HepG2 (cell line): ENCODE measurements at regions not wholly inside any gene's neighbourhood (a gene's known extent, or its start where the extent isn't known, plus 50 kb on each side); places are given as distances from the start of the nearest gene placed in this dataset.
A peak's percentile ranks its signal among the peaks of the same experiment; 100 is the strongest.

Experiments used
- ATAC-seq: fragments of 200-7000 bp; cut with Tn5 transposase; 3 replicates; pipeline ENCODE4 v1.9.1; 2020; ENCODE audit warnings: mild to moderate bottlenecking, moderate library complexity
- BruUV-seq: library from RNA; stranded (reverse); fragments of 400-500 nt; replicated peaks from 2 replicates; lab custom pipeline; 2021; lab: Mats Ljungman, UMichigan
- CTCF ChIA-PET: fragments of 300-600 bp; formaldehyde crosslinking; extraction: SDS; loops from one replicate; lab custom pipeline; 2021; ENCODE audit warnings: low total read pairs, inconsistent platforms, low intra/inter-chr PET ratio; lab: Yijun Ruan, JAX
- POLR2A ChIA-PET: fragments of 350-600 bp; sonication (Branson Sonifier 250); formaldehyde crosslinking; loops from one replicate; lab custom pipeline; 2020; ENCODE audit warnings: antibody characterized with exemption, inconsistent platforms; lab: Yijun Ruan, JAX
- DNase-seq: peaks from one replicate; pipeline ENCODE4 v3.0.0-alpha.2; 2015; ENCODE audit warnings: low spot score
- FAIRE-seq: peaks from 3 replicates; lab custom pipeline; 2011; peaks lifted over from hg19 to GRCh38; lab: Jason Lieb, UNC
- H2AFZ ChIP-seq: one replicate; pipeline ENCODE4 v1.6.1; 2011; ENCODE audit warnings: low read length, inconsistent platforms
- H3K27ac ChIP-seq: fragments of 300-600 bp; 3 replicates; pipeline ENCODE4 v1.8.0; 2011; ENCODE audit warnings: mixed run types, mild to moderate bottlenecking, mixed read lengths, low read length, inconsistent platforms; ENCODE audit not compliant: insufficient read depth; ENCODE audit errors: extremely low read length
- H3K27me3 ChIP-seq, 2 experiments: fragments of 200-600 bp in 1 of 2; 2 replicates in 1 of 2; 3 replicates in 1 of 2; pipeline versions ENCODE4 v1.6.0 to v1.8.0; 2011; ENCODE audit warnings: low read length in 2 of 2, mild to moderate bottlenecking in 2 of 2, moderate library complexity in 2 of 2, inconsistent platforms in 1 of 2; ENCODE audit not compliant: insufficient read depth in 2 of 2, control insufficient read depth in 1 of 2
- H3K36me3 ChIP-seq, 2 experiments: fragments of 200-600 bp in 1 of 2; replicated peaks in 1 of 2; 2 replicates in 1 of 2; 3 replicates in 1 of 2; pipeline versions ENCODE4 v1.5.1 to v1.8.0; 2011; ENCODE audit warnings: low read length in 2 of 2, inconsistent platforms in 1 of 2; ENCODE audit not compliant: insufficient read depth in 2 of 2, control insufficient read depth in 1 of 2
- H3K4me1 ChIP-seq: 2 replicates; pipeline ENCODE4 v1.5.1; 2012; ENCODE audit warnings: low read length, inconsistent platforms; ENCODE audit not compliant: insufficient read depth
- H3K4me2 ChIP-seq: 2 replicates; pipeline ENCODE4 v1.6.0; 2011; ENCODE audit warnings: low read depth, low read length, inconsistent platforms
- H3K4me3 ChIP-seq, 3 experiments: fragments of 200-600 bp in 1 of 3; sonication (generic), shearing (Covaris generic) in 1 of 3; replicated peaks in 1 of 3; 2 replicates each; pipeline ENCODE4 v1.5.1; 2011 to 2016; ENCODE audit warnings: low read length in 3 of 3, inconsistent platforms in 2 of 3, low read depth in 2 of 3, mild to moderate bottlenecking in 2 of 3, control low read depth in 1 of 3, mixed read lengths in 1 of 3; ENCODE audit not compliant: insufficient read depth in 1 of 3
- H3K79me2 ChIP-seq: one replicate; pipeline ENCODE4 v1.6.1; 2011; ENCODE audit warnings: low read length, inconsistent platforms; ENCODE audit not compliant: insufficient read depth
- H3K9ac ChIP-seq: 2 replicates; pipeline ENCODE4 v1.6.0; 2011; ENCODE audit warnings: mild to moderate bottlenecking, low read depth, low read length, inconsistent platforms; ENCODE audit not compliant: insufficient read depth
- H3K9me3 ChIP-seq: 2 replicates; pipeline ENCODE4 v1.5.1; 2012; ENCODE audit warnings: mild to moderate bottlenecking, low read length
- H4K20me1 ChIP-seq: 2 replicates; pipeline ENCODE4 v1.6.0; 2011; ENCODE audit warnings: inconsistent platforms, mild to moderate bottlenecking, low read length, moderate library complexity; ENCODE audit not compliant: insufficient read depth
- AKAP8 ChIP-seq: sonication (generic); formaldehyde crosslinking; IDR thresholded peaks from 2 replicates; pipeline ENCODE4 v1.5.1; 2020; ENCODE audit warnings: mild to moderate bottlenecking, missing genetic modification reagents
- CEBPG ChIP-seq: IDR thresholded peaks from 2 replicates; pipeline ENCODE4 v1.6.1; 2016
- DDIT3 ChIP-seq: sonication (generic); formaldehyde crosslinking; IDR thresholded peaks from 2 replicates; pipeline ENCODE4 v1.4.0; 2020; ENCODE audit warnings: mild to moderate bottlenecking, missing genetic modification reagents
- ETV6 ChIP-seq: sonication (generic); formaldehyde crosslinking; conservative IDR thresholded peaks from 2 replicates; pipeline ENCODE4 v1.4.0; 2020; ENCODE audit warnings: missing genetic modification reagents
- HNF1B ChIP-seq: sonication (generic); formaldehyde crosslinking; IDR thresholded peaks from 2 replicates; pipeline ENCODE4 v1.5.1; 2020; ENCODE audit warnings: mild to moderate bottlenecking, moderate library complexity, missing genetic modification reagents
- JARID2 ChIP-seq: sonication (generic); formaldehyde crosslinking; IDR thresholded peaks from 2 replicates; pipeline ENCODE4 v1.8.1; 2023; ENCODE audit warnings: missing genetic modification reagents, inconsistent platforms; ENCODE audit not compliant: insufficient replicate concordance
- NRL ChIP-seq: sonication (generic); formaldehyde crosslinking; IDR thresholded peaks from 2 replicates; pipeline ENCODE4 v1.5.0; 2020; ENCODE audit warnings: missing genetic modification reagents, mild to moderate bottlenecking, moderate library complexity, borderline replicate concordance
- PTBP1 ChIP-seq: fragments of 200-400 bp; formaldehyde crosslinking; IDR thresholded peaks from 2 replicates; pipeline ENCODE4 v1.6.1; 2018; ENCODE audit warnings: low read length, low read depth; ENCODE audit not compliant: poor library complexity, severe bottlenecking
- REXO4 ChIP-seq: sonication (generic); formaldehyde crosslinking; IDR thresholded peaks from 2 replicates; pipeline ENCODE4 v1.8.0; 2022; ENCODE audit warnings: missing genetic modification reagents, mild to moderate bottlenecking, borderline replicate concordance
- RXRB ChIP-seq: IDR thresholded peaks from 2 replicates; pipeline ENCODE4 v1.6.1; 2016; ENCODE audit warnings: borderline replicate concordance, missing genetic modification reagents, missing compliant biosample characterization
- SIX1 ChIP-seq: sonication (generic); formaldehyde crosslinking; IDR thresholded peaks from 2 replicates; pipeline ENCODE4 v1.4.0; 2020; ENCODE audit warnings: missing genetic modification reagents, borderline replicate concordance
- SP4 ChIP-seq: sonication (generic); formaldehyde crosslinking; IDR thresholded peaks from 2 replicates; pipeline ENCODE4 v1.8.1; 2023; ENCODE audit warnings: mild to moderate bottlenecking, missing genetic modification reagents
- STAG1 ChIP-seq: sonication (generic); formaldehyde crosslinking; IDR thresholded peaks from 2 replicates; pipeline ENCODE4 v1.4.0; 2020; ENCODE audit warnings: missing genetic modification reagents
- TBL1XR1 ChIP-seq: fragments of 150-350 bp; IDR thresholded peaks from 2 replicates; pipeline ENCODE4 v1.6.1; 2014; ENCODE audit warnings: borderline replicate concordance, low read length; ENCODE audit not compliant: partially characterized antibody
- TCF7 ChIP-seq: sonication (generic); IDR thresholded peaks from 2 replicates; pipeline ENCODE4 v1.6.1; 2016; ENCODE audit warnings: antibody characterized with exemption, low read depth
- TIGD3 ChIP-seq: sonication (generic); formaldehyde crosslinking; IDR thresholded peaks from 2 replicates; pipeline ENCODE4 v1.5.1; 2020; ENCODE audit warnings: mild to moderate bottlenecking, missing genetic modification reagents, borderline replicate concordance
- TRIM24 ChIP-seq: sonication (generic); formaldehyde crosslinking; IDR thresholded peaks from 2 replicates; pipeline ENCODE4 v1.8.0; 2022; ENCODE audit warnings: mild to moderate bottlenecking, missing genetic modification reagents
- YEATS4 ChIP-seq: sonication (generic); formaldehyde crosslinking; IDR thresholded peaks from 2 replicates; pipeline ENCODE4 v1.4.0; 2020; ENCODE audit warnings: missing genetic modification reagents, borderline replicate concordance
- ZNF282 ChIP-seq: fragments of 450-650 bp; IDR thresholded peaks from 2 replicates; pipeline ENCODE4 v1.6.1; 2018; ENCODE audit not compliant: partially characterized antibody
- ZNF782 ChIP-seq: sonication (generic); formaldehyde crosslinking; IDR thresholded peaks from 2 replicates; pipeline ENCODE4 v1.4.0; 2020; ENCODE audit warnings: missing genetic modification reagents, mild to moderate bottlenecking, borderline replicate concordance
- WGBS: methylation state at CpG from one replicate; pipeline ENCODE4 v1.1.6; 2017; ENCODE audit warnings: low lambda C conversion rate; 5-methylcytosine and 5-hydroxymethylcytosine counted together
- in situ Hi-C: cut with HindIII; loops from 2 replicates; pipeline ENCODE4 v1.10.0; 2017; ENCODE audit warnings: low pct_unique_long_range_greater_than_20kb; ENCODE audit not compliant: extremely low pct_ligation_motif_present
- intact Hi-C: fragments of 100-400 bp; cut with micrococcal nuclease; formaldehyde crosslinking; loops from one replicate; pipeline ENCODE4 v1.10.0; 2022; ENCODE audit not compliant: unreplicated experiment

GRCh38 chr7:131075406-131075805 lies 252.3 kb upstream of the MKLN1 start (continued):
- TF ChIP-seq SIX1 (CRISPR knock-in tag) (no peak), NRL (no peak), TBL1XR1 (no peak), HNF1B (CRISPR knock-in tag) (no peak), DDIT3 (CRISPR knock-in tag) (no peak), ZNF282 (no peak), PTBP1 (no peak)

- Histone ChIP-seq H3K4me3 (no peak overlapping the region; a peak in 1 of 6 replicates), H3K27me3 (no peaks in the 10 kb centered on the region), H3K4me2 (peak overlapping the region; percentile 27; the same call in 1 of the 2 replicates), H3K27ac (peak overlapping the region; percentile 43), H2AFZ (no peak overlapping the region), H3K9ac (no peak overlapping the region; the same call in 1 of the 2 replicates), H3K9me3 (no peaks in the 10 kb centered on the region), H3K36me3 (peaks cover 1 to 18% of the 10 kb centered on the region in 2 experiments; a peak in 3 of 5 replicates), H3K79me2 (peaks cover 73% of the 10 kb centered on the region), H3K4me1 (peaks cover 99% of the 10 kb centered on the region), H4K20me1 (no peaks in the 10 kb centered on the region; the same call in 1 of the 2 replicates)
- WGBS, result 78% methylated on average over 3 of the region's 3 CpGs
- in situ Hi-C loops (no loop called here), intact Hi-C loops (no loop called here)
- CTCF ChIA-PET, result no interaction called here
- no TSS peak for BruUV-seq
- FAIRE-seq, result no peak
- no peak for DNase-seq
- ATAC-seq, result no peak
- POLR2A ChIA-PET, result no interaction called here
- no peak for TF ChIP-seq YEATS4 (CRISPR knock-in tag)
- no peak for TF ChIP-seq TRIM24 (CRISPR knock-in tag)
- TF ChIP-seq REXO4 (CRISPR knock-in tag), result no peak
- no peak for TF ChIP-seq AKAP8 (CRISPR knock-in tag)
- TF ChIP-seq TCF7, result no peak
- TF ChIP-seq SP4 (CRISPR knock-in tag), result no peak
- TF ChIP-seq CEBPG (CRISPR knock-in tag), result no peak
- no peak for TF ChIP-seq TIGD3 (CRISPR knock-in tag)
- no peak for TF ChIP-seq ZNF782 (CRISPR knock-in tag)
- TF ChIP-seq STAG1 (CRISPR knock-in tag), result no peak
- no peak for TF ChIP-seq JARID2
- no peak for TF ChIP-seq HNF1B (CRISPR knock-in tag)
- TF ChIP-seq RXRB (CRISPR knock-in tag), result no peak
- no peak for TF ChIP-seq ETV6
These were observed 251.6 kb upstream of the MKLN1 start for GRCh38 chr7:131076032-131076431.
